ENCODE measurements at regions not wholly inside any gene's neighbourhood (a gene's known extent, or its start where the extent isn't known, plus 50 kb on each side); places are given as distances from the start of the nearest gene placed in this dataset.

DNA sequence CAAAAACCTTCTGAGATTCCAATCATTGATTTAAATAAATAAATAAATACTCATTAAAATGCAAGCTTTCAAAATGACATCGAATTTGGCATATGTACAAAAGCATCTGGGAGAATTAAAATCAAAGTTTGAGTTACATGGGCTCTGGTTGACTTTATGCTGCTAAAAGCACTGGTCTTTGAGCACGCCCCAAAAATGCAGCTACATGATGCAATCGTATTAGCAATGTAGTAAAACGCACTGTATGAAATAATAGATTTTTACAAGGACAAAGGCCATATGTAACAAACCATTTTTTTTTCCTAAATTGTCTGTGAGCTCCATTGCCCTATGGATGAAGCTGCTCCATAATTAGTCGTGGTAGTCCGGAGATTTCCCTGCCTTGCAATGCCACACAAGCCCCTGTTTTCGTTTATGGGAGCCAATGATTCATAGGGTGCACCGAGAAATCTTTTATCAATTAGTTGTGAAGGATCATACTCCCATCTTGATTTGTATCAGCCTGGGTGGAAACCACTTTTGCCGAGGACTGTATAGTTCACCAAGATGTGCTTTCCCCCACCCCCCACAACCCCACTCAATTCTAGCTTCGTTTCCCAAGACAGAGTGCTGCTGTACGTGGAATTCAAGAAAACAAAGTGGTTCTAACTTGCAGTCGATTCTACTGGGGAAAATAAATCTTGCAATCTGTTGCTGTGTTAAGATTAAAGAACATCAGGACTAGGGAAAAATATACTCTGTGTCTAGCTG is 268.4 kb downstream of the IRS1 start:
- TF ChIP-seq ZFP37 (tag by site-specific recombination; IDR thresholded peaks at IDR 0.05) (no peak), ZNF292 (tag by site-specific recombination; IDR thresholded peaks at IDR 0.05; ENCODE audit: borderline replicate concordance, low read depth) (no peak), ZFP3 (tag by site-specific recombination; IDR thresholded peaks at IDR 0.05; ENCODE audit: low read depth) (no peak), MZF1 (tag by site-specific recombination; IDR thresholded peaks at IDR 0.05; ENCODE audit: borderline replicate concordance) (no peak), ZNF10 (tag by site-specific recombination; IDR thresholded peaks at IDR 0.05) (no peak), ZNF404 (tag by site-specific recombination; IDR thresholded peaks at IDR 0.05) (no peak)
- TF ChIP-seq, protein P1, sequence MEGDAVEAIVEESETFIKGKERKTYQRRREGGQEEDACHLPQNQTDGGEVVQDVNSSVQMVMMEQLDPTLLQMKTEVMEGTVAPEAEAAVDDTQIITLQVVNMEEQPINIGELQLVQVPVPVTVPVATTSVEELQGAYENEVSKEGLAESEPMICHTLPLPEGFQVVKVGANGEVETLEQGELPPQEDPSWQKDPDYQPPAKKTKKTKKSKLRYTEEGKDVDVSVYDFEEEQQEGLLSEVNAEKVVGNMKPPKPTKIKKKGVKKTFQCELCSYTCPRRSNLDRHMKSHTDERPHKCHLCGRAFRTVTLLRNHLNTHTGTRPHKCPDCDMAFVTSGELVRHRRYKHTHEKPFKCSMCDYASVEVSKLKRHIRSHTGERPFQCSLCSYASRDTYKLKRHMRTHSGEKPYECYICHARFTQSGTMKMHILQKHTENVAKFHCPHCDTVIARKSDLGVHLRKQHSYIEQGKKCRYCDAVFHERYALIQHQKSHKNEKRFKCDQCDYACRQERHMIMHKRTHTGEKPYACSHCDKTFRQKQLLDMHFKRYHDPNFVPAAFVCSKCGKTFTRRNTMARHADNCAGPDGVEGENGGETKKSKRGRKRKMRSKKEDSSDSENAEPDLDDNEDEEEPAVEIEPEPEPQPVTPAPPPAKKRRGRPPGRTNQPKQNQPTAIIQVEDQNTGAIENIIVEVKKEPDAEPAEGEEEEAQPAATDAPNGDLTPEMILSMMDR (tag by site-specific recombination; IDR thresholded peaks at IDR 0.05), result no peak
- TF ChIP-seq, protein P2, sequence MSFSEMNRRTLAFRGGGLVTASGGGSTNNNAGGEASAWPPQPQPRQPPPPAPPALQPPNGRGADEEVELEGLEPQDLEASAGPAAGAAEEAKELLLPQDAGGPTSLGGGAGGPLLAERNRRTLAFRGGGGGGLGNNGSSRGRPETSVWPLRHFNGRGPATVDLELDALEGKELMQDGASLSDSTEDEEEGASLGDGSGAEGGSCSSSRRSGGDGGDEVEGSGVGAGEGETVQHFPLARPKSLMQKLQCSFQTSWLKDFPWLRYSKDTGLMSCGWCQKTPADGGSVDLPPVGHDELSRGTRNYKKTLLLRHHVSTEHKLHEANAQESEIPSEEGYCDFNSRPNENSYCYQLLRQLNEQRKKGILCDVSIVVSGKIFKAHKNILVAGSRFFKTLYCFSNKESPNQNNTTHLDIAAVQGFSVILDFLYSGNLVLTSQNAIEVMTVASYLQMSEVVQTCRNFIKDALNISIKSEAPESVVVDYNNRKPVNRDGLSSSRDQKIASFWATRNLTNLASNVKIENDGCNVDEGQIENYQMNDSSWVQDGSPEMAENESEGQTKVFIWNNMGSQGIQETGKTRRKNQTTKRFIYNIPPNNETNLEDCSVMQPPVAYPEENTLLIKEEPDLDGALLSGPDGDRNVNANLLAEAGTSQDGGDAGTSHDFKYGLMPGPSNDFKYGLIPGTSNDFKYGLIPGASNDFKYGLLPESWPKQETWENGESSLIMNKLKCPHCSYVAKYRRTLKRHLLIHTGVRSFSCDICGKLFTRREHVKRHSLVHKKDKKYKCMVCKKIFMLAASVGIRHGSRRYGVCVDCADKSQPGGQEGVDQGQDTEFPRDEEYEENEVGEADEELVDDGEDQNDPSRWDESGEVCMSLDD (tag by site-specific recombination; IDR thresholded peaks at IDR 0.05), result no peak
